ENCODE measurements at regions not wholly inside any gene's neighbourhood (a gene's known extent, or its start where the extent isn't known, plus 50 kb on each side); places are given as distances from the start of the nearest gene placed in this dataset.

GRCh38 chr2:107745100-107745499, 81.6 kb upstream of the RGPD4 start:
- no peak for TF ChIP-seq POLR2A (IDR thresholded peaks at IDR 0.05; ENCODE audit: low read depth)
- no peak for TF ChIP-seq EP300 (IDR thresholded peaks at IDR 0.05)
- TF ChIP-seq CTCF (IDR thresholded peaks at IDR 0.05) = no peak

Measured in esophagus muscularis mucosa (tissue), 4 donors.